ENCODE measurements at regions not wholly inside any gene's neighbourhood (a gene's known extent, or its start where the extent isn't known, plus 50 kb on each side); places are given as distances from the start of the nearest gene placed in this dataset.

DNA sequence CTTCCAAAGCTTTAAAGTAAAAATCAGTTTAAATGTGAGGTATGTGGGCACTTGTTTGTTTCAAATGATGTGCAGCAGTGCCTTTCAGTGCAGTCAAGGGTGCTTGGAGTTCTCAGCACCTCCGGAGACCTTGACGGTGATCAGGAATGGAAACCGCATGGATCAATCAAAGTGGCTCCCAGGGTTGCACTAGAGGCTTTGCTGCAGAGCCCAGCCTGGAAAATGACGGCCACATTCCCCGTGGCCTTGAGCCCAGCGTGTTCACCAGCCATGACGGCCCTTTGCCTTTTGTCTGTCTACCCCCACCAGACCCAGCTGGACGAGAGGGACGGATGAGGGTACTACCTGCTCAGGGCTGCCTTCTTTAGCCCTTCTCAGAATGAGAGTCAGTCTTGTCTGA, 320.0 kb downstream of the TEX29 start:
- DNase-seq (ENCODE audit: low read depth in 3 of 3) = no peak

DNA sequence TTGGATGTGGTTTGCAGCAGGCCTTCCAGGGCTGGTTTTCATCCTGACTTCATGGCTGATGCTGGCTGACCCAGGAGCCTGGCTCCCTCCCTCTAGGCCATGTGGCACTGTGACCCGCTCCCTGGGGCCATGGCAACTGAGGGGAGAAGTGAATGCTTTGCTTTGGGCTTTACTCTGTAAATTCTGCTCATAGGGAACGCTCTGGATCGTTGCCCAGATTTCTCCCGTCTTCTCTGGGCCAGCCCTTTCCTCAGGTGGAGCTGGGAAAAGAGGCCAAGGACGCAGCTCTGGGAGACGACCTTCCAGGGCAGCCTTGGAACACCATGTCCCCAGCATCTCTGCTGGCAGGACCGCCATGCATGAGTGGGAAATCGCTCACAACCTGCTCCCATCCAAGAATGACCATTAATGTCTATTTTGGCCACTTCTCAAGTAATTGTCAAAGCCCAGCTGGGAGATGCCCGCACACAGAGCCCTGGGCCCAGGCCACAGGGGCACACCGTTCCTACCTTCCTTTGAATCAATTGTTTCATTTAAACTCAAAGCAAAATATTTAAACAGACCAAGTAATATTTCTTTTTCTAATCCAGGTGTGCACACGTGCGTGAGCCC, 321.8 kb downstream of the TEX29 start:
- DNase-seq (ENCODE audit: low read depth in 3 of 3) = no peak

DNA sequence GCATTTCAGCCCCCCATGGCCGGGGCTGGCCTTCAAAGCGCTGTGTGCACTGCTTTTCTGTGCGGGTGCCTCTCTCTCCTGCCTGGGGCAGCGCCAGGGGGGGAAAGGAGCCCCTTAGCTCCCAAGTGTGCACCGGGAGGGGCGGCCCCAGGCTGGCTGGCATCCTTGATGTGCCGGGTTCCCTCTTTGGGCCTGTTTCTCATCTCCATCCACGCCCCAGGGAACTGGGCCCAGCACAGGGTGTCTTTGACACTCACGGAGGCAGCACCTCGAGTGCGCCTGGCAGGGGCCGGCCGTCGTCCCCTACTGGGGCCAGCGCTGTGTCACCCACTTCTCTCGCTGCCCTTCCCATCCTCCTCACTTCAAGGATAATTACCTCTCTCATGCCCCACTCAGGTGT, 324.3 kb downstream of the TEX29 start:
- no peak for DNase-seq (ENCODE audit: low read depth in 3 of 3)

DNA sequence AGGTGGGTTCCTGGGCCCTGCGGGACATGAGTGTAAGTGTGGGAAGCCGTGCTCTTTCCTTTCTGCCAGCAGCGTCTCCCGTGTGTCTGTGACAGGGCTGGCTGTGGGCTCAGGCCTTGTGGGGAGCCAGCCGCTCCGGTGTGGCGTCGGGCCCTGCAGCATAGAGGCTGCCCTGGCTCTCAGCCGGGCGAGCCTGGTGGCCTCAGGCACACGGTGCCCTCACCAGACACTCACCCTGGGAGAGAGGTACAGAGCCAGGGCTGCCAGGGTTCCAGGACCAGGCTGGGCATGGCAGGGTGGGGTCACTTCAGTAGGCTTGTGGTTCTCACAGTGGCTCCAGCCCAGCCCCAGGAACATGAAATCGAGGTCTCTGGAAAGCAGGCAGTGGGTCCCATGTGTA, 324.8 kb downstream of the TEX29 start:
- DNase-seq (ENCODE audit: low read depth in 3 of 3) = no peak

DNA sequence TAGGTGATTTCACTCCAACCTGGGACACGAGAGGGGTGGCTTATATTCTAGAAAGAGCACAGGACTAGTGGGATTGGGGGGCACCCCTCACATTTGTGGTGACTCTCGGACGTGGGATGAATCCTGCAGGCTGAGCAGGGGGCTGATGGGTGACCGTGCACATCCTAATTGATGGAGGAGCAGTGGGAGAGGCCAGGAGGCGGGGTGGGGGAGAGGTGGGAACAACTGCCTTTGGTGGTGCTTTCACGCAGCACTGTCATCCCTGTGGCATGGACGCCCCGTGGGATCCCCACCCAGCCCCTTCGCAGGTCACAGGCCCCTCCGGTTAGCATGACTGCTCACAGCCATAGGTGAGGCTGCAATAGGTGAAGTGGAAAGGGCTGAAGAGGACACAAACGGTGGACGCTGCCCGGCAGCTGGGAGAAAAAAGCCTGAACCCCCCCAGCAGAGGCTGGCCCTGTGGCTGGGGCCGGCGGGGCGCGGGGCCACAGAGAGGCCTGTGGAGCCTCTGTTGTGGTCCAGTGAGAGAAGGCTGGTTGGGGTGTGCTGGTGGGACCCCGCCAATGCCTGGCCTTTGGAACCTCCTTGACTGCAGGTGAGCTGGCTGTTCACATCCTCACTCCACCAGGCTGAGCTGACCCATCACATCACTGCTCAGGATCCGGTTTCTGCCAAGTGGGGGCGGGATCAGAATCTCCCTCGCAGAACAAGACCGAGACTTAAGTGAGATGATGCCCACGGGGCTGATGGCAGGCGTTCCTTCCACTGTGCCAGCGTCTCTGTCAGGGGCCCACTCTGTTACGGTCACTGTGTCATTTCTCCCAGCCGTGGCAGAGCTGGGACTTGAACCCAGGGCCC, 325.4 kb downstream of the TEX29 start:
- no peak for DNase-seq (ENCODE audit: low read depth in 3 of 3)

DNA sequence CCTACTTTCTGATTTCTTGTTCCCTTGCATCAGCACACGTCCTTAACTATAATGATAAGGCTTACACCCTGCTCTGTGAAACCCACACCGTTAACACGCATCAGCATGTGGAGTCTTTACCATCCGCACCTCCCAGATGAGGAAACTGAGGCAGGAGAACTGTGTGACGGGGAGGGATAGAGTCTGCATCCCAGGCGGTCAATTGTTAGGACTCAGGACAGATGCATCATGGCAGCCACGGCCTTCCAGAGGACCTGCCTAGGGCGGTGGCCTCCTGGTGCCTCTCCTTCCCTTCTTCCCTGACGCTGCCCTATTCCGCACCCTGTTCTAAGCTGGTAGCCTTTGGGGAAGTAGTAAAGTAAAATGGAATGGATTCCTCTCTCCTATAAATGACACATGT, 326.0 kb downstream of the TEX29 start:
- DNase-seq (ENCODE audit: low read depth in 3 of 3) = no peak

DNA sequence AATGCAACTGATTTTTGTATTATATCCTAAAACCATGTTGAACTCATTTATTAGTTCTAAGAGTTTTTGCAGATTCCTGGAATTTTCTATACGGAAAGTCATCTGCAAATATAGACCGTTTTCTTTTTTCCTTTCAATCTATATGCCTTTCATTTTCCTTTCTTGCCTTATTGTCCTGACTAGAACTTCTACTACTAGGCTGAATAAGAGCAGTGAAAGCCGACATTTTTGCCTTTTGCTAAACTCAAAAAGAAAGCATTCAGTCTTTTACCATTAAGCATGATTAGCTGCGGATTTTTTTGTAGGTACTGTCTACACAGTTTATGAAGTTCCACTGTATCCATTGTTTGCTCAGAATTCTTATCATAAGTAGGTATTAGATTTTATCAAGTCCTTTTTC, 328.4 kb downstream of the TEX29 start:
- no peak for DNase-seq (ENCODE audit: low read depth in 3 of 3)

DNA sequence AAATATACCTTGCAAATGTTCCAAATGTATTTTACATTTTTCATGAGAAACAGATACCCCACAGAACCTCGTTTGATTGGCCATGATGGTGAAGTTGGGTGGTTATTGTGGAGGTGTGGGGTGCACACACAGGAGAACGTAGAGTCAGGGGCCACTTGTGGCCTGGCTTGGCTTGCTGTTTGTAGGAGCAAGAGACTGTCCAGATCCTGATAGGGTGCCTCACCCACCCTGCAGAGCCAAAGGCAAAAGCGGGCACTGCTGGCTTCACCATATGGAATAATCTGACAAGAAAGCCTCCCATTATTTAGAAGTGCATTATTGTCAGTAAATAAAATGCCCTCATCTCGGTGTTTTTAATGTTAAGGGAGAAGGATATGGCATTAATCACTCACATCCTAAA, 330.2 kb downstream of the TEX29 start:
- DNase-seq (ENCODE audit: low read depth in 3 of 3) = no peak

DNA sequence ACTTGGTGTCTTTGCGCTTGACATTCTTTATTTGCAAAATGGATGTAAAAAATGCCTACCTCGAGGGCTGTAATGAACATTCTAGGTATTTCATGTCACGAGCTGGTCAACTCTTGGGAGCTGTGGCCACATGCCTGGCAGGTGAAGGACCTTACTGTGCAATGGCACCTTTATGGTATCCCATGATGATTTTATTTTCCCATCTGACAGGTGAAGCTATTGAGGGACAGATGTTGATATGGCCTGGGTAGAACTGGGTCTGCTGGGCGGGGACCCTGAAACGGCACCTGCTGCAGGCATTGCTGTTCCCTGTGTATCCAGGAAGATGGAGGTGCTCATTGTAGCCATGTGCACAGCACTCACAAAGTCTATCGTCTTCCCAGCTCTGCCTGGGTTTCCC, 332.2 kb downstream of the TEX29 start:
- DNase-seq (ENCODE audit: low read depth in 3 of 3) = no peak

DNA sequence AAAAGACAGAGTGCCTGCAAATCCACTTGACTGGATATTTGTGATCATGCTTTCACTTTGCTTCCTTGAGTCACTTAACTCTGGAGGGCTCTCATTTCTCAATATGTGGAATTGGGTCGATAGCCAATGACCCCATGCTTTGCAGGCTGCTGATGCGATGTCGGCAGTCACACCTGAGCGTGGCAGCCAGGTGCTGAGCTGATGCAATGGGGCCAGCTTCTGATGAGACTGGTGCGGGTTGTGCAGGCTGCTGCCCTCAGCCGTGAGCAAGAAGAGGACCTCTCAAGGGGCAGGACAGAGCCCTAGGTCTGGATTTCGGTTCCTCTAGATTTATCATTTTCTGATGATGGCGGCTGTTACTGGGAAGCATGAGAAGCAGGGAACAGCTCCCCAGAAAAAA, 334.1 kb downstream of the TEX29 start:
- no peak for DNase-seq (ENCODE audit: low read depth in 3 of 3)

DNA sequence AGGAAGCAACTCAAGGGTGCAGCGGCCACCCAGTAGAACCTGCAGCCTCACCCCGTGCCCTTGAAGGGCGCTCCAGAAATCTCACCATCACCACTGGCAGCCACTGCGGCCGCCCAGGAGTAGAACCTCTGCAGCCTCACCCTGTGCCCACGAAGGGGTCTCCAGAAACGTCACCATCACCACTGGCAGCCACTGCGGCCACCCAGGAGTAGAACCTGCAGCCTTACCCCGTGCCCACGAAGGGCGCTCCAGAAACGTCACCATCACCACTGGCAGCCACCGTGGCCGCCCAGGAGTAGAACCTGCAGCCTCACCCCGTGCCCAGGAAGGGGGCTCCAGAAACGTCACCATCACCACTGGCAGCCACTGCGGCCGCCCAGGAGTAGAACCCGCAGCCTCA, 336.0 kb downstream of the TEX29 start:
- no peak for DNase-seq (ENCODE audit: low read depth in 3 of 3)

DNA sequence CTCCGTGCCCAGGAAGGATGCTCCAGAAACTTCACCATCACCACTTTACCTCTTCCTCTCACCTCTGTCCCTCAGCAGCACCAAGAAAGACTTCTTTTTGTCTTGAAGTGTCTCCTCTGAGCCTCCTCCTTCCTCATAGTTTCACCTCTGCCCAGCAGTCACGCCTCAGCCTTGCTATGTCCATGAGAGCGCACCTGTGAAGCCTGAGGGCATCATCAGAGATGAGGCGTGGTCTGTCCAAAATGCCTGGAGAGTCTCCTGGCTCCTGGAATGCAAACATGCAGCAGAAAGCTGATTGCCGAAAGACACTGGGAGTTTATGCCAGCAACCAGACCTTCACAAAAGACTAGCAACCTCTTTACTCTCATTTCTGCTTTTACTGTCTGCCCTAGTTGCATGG, 336.6 kb downstream of the TEX29 start:
- no peak for DNase-seq (ENCODE audit: low read depth in 3 of 3)

DNA sequence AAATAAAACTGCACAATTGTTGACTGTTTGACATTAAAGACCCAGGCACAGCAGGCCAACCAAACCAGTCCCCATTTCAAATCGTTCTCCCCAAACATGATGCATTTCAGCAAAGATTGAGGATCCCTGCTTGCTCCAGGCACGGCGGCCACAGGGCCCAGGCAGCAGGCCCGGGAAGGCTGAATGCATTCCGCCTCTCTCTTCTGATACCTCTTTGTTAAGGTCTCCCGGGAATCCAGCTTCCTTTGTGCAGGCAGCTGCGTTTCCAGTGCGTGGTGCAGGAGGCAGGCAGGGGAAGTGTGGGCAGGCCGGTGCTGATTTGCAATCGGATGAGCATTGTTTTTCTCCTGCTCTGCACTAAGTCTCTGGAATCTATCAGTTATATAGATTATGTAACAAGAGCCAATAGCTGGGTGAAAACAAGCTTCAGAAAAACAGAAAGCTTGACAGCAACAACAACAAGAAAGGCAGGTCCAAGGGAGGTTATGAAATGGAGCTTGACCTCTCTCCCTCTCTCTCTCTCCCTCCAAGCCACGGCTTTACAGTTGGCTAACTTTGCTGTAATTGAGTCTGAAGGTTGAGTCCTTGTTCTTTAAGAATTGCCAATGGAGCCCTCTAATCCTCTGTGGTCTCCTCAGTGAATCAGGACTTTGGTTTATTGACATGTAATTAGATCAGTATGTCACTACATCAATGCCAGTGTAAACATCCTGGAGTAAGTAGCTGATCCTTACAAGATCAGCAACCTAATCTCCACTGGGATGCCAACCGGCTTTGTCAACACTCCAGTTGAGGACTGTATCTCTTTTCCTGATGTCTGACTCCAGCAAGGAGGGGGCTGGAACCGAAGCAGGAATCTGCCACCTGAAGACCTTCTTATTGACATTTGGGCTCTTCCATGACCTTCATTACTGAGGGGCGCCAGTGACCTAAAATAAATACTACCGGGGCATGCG, 338.0 kb downstream of the TEX29 start:
- no peak for DNase-seq (ENCODE audit: low read depth in 3 of 3)

DNA sequence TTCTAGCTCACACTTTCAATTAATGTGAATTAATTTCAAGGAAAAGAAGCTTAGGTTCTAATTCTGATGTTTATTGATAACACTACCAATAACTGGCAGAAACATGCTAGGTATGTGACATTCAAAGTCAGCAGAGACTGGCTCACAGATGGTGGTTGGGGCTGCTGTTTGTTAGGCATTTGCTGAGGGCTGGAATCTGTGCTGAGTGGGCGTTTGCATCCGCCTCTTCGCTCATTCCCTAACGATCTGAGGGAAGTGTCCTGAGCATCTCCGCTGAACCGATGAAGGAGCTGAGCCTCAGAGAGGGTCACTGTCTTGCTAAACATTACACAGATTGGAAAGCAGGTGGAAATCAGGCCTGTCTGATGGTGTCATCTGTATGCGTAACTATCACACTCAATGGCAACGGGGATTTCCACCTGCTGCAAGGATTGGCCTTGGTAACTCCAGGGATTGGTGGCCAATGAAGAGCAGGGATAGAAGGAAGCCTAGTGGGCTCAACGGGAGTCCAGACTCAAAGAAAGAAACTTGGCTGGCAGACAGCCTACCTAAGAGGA, 338.9 kb downstream of the TEX29 start:
- no peak for DNase-seq (ENCODE audit: low read depth in 3 of 3)

DNA sequence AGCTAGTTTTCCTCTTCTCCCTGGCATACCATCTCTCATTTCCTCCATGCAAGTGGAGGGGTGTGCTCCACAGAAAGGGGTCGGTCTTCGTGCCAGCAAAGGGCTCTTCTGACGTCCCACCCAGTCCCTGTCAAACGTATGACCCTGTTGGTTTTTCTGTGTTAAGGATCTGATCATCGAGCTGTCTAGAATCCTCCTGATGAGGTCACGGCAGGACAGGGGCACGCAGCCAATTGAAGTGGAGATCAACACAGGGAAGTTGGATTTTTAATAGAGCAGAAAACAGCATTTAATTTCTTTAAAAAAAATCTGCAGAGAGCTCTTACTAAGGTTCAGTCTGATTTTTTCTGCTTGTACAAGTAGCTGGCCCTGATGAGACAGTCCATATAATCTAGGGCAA, 339.4 kb downstream of the TEX29 start:
- DNase-seq (ENCODE audit: low read depth in 3 of 3) = no peak

DNA sequence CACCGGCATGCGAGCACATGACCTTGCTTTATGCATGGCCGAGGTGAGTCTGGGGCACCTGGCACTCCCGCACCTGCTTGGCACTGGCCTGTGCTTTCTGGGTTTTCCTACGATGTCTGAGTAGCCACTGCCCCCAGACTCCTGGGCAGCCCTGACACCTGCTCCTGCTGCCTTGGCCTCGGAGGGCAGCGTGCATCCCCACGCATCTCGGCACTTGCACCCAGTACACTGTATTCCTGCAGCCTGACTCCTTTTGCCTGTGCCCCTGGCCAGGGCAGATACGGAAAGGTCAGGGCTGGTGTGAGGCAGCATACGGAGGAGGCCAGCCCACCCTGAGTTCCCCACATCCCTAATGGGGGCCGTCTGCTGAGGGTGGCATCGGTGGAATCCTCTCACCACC, 340.6 kb downstream of the TEX29 start:
- DNase-seq (ENCODE audit: low read depth in 3 of 3) = no peak

DNA sequence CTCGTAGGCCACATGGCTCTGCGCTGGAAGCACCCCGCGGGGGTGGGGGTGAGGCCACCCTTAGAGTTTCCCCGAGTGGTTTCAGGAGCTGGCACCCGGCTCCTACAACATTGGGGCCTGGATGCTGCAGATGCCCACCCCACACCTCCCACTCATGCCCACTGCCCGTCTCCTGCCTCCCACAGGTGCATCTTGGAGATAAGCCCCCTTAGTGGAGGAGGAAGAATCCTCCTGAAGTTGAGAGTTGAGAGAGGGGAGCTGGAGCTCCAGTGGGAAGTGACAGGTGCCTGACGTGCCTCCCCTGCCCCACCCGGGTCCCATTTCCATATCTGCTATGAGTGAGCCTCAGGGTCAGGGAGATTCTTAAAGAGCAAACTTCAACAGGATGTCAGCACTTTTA, 341.3 kb downstream of the TEX29 start:
- DNase-seq (ENCODE audit: low read depth in 3 of 3) = no peak

DNA sequence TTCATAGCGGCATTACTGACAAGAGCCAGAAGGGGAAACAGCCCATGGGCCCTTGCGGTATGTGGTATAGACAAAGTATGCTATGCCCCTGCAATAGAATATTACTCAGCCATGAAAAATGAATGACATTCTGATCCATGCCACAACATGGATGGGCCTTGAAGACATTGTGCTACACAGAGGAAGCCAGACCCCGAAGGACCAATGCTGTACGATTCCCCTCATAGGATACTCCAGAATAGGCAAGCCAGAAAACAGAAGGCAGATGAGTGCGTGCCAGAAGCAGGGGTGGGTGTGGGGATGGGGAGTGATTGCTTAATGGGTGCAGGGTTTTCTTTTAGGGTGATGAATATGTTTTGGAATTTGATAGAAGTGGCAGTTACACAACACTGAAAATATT, 342.0 kb downstream of the TEX29 start:
- DNase-seq (ENCODE audit: low read depth in 3 of 3) = no peak

DNA sequence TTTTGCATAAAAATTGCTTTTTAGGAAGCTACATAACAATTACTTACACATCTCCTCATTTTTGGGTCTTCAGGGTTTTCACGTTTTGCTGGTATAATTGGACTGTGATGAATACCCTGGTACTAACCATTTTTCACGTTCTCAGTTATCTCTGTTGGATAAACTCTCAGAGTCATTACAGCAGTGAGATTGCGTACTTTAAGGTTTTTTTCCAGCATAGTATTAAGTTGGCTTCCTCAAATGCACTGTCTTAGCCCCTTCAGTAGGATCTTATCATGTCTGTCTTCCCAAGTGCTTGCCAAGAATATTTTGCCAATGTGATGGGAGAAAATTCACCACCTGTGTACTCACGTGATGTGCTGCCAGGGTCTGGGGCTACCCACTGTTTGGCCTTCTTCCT, 342.5 kb downstream of the TEX29 start:
- DNase-seq (ENCODE audit: low read depth in 3 of 3) = no peak

DNA sequence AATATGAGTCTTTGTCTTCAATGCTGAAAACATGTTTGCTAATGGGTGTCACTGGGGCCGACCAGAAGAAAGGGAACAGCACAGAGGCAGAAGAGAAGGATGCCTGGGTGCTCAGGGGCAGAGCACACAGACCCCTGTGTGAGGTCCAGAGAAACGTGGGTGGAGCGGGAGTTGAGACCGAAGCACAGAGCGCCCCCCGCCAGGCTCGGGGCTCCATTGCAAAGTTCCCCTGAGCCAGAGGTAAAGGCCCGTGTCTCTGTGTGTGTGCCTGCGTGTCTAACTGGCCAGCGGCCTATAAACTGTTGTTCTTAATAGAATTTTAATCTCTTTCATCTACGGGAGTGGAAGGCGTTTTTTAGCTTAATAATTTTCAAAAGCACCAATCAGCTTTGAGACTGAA, 343.1 kb downstream of the TEX29 start:
- DNase-seq (ENCODE audit: low read depth in 3 of 3) = no peak

DNA sequence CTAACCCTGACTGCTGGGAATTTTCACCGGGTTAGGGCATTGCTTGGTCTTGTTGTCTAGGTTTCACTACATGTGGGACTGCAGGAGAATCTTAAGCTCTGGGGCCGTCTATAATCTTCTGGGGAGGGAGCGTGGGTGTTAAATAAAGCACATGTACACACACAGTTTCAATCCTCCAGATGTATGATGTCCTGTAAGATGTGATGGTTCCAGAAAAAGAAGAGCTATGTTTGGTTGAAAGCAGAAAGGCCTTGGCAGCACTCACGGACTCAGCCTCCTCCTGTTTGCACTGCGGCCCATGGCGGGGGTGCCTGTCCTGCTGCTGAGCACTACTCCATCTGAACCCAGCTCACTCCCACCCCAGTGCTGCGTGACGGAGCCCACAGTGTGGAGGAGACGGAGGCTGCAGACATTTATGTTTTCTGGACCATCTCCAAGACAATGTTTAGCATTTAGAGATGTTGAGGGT, 343.5 kb downstream of the TEX29 start:
- DNase-seq (ENCODE audit: low read depth in 3 of 3) = no peak

DNA sequence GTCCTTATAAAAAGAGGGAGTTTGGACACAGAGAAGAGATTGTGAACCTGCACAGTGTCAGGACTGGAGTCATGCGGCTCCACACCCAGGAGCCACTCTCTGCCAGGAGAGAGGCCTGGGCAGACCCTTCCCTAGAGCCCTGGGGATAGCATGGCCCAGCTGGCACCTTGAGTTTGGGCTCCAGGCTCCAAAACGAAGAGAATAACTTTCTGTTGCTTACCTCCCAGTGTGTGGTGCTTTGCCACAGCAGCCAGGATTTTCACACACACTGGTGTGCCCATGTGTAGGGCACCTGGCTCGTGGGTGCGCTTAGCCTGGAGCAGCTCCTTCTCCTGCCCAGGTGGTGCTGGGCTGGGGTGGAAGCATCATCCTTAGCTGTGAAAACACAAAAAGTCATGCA, 344.3 kb downstream of the TEX29 start:
- no peak for DNase-seq (ENCODE audit: low read depth in 3 of 3)

Measured in stimulated activated CD4-positive, alpha-beta T cell treated with anti-CD3 and anti-CD28 coated beads, TNF-alpha, amount 100 ng/mL, for 4 hours (primary cell).